Kidney epithelial cell (primary cell): ENCODE measurements at regions not wholly inside any gene's neighbourhood (a gene's known extent, or its start where the extent isn't known, plus 50 kb on each side); places are given as distances from the start of the nearest gene placed in this dataset.

ENCODE experiments used
- DNase-seq: peaks from one replicate; pipeline ENCODE4 v3.0.0-alpha.2; 2010; ENCODE audit warnings: low read depth
- H3K27me3 ChIP-seq: 2 replicates; pipeline ENCODE4 v1.6.0; 2011; ENCODE audit warnings: low read length; ENCODE audit not compliant: control insufficient read depth, insufficient read depth
- H3K36me3 ChIP-seq: 2 replicates; pipeline ENCODE4 v1.5.1; 2011; ENCODE audit warnings: low read length; ENCODE audit not compliant: control insufficient read depth, insufficient read depth
- H3K4me3 ChIP-seq: 2 replicates; pipeline ENCODE4 v1.5.1; 2011; ENCODE audit warnings: low read depth, mild to moderate bottlenecking, control low read depth, low read length
- TF ChIP-seq, protein P1 (sequence below): IDR thresholded peaks from 2 replicates; pipeline ENCODE4 v1.5.1; 2011; ENCODE audit warnings: mild to moderate bottlenecking, moderate library complexity, low read length, control low read depth, inconsistent platforms; ENCODE audit not compliant: insufficient read depth, poor library complexity, severe bottlenecking

DNA sequence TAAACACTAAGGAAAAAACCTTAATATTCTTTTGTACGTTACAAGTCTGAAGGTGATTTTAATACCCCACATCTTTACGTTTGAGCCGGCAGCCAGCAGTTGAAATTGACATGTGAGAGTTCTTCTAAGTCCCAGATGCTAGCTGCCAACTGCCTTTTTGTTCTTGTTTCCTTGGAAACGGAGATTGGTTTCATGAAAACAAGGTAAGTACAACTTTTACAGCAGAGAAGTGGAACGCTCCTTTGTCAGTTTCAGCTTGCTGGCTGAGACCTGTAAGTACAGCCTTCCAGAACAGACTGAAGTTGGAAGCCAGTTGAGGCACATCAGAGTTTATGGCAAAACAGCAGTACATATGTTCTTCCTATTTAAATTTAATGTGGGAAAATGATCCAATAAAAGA, 1018.4 kb upstream of the ARRDC3 start:
- TF ChIP-seq, protein P1, sequence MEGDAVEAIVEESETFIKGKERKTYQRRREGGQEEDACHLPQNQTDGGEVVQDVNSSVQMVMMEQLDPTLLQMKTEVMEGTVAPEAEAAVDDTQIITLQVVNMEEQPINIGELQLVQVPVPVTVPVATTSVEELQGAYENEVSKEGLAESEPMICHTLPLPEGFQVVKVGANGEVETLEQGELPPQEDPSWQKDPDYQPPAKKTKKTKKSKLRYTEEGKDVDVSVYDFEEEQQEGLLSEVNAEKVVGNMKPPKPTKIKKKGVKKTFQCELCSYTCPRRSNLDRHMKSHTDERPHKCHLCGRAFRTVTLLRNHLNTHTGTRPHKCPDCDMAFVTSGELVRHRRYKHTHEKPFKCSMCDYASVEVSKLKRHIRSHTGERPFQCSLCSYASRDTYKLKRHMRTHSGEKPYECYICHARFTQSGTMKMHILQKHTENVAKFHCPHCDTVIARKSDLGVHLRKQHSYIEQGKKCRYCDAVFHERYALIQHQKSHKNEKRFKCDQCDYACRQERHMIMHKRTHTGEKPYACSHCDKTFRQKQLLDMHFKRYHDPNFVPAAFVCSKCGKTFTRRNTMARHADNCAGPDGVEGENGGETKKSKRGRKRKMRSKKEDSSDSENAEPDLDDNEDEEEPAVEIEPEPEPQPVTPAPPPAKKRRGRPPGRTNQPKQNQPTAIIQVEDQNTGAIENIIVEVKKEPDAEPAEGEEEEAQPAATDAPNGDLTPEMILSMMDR: no peak

DNA sequence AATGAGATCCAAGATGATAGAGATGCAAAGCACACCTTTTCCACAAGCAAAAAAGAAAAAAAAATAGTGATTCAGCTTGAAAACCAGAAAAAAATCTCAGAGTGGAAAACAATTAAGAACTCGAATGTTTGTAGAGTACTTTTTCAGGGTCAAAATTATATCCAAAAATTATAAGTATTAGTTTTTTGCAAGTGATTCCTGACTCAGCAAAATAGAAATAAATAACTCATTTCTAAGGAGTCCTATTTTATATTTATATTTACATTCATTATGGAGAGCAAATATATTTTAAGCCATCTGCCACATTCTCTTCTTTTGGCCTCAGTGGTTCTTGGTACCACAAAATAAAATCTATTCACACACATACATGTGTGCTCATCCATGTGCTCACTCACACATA, 1011.8 kb upstream of the ARRDC3 start:
- Histone ChIP-seq H3K4me3 (no peak overlapping the region), H3K36me3 (no peaks in the 10 kb centered on the region), H3K27me3 (no peaks in the 10 kb centered on the region)
- TF ChIP-seq, protein P1: no peak
- no peak for DNase-seq

More for the DNA sequence above, 1018.4 kb upstream of the ARRDC3 start:
- no peaks in the 10 kb centered on the region for H3K27me3 ChIP-seq
- no peaks in the 10 kb centered on the region for H3K36me3 ChIP-seq
- DNase-seq: peak; percentile 14
- no peak overlapping the region for H3K4me3 ChIP-seq

DNA sequence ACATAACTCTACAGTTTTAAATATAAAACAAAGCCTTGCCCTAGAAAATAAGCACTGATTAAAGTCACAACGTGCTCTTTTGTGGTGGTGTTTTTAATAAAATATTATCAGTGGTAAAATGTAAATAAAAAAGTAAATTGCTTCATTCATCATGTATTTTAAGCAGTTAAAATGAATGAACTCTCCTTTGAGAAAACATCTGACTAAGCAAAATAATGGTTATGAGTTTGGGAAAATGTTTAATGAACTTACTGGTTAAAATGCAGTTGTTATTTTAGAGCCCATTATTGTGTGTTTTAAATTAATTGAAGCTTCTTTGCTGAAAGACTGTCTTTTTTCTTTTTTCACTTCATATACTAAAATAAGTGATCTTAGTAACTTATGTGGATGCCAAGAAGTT, 1007.5 kb upstream of the ARRDC3 start:
- TF ChIP-seq, protein P1: no peak
- no peak overlapping the region for H3K4me3 ChIP-seq
- no peaks in the 10 kb centered on the region for H3K27me3 ChIP-seq
- no peak for DNase-seq
- H3K36me3 ChIP-seq: no peaks in the 10 kb centered on the region

DNA sequence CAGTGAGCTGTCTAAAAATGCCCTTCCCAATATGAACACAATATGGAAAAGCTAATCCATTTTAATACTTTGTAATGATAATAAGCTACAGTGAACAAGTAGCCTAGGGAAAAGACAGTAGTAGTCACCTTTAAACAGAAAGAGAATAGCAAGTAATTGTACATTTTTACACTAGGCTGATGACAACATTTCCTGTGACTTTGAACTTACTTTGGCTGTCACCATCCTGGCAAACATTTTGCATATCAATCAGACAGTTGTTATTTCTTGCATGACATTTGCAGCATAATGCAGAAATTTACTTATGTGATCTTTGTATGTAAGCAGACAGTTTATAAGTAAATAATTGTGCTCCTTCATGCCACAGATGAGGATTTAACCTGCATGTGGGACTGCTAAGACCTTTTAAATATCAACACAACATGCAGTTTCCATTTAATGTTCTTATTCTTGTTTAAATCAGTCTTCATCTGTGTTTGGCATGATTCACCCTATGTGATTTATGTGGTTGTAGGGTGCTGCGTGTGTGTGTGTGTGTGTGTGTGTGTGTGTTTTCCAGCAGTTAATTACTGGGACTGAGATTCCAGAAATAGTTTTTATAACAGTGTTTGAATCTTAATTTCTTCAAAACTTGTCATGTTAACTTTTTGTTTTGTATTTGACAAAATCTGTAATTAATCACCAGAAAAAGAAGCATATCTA, 997.1 kb upstream of the ARRDC3 start:
- TF ChIP-seq, protein P1: no peak
- no peaks in the 10 kb centered on the region for H3K36me3 ChIP-seq
- no peak for DNase-seq
- H3K4me3 ChIP-seq: no peak overlapping the region
- no peaks in the 10 kb centered on the region for H3K27me3 ChIP-seq

DNA sequence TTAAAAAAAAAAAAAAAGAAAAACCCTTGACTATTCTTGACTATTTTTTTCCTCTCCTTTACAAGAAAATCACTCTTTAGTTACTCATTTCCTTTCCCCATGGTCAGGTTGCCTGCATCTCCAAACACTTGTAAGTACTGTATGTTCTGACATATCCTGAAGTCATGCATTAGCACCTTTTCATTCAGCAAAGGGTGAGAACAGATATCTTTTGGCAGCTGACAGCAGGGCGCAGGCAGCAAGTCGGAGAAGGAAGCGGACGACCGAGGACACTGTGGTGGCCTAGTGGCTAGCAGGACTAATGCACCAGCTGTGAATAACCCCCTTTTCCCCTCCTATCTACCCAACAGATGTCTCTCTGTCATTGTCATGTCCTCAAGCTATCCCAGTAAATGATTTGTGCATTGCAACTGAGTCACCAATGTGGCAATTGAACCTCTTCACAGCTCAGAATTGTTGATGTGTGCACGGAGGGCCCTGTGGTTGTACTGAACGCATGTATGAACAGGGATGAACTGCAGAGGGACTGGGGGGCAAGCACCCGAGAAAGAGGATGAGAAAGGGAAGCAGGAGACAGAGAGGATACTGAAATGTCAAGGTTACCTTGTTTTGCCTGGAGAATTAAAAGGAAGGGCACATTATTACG, 996.0 kb upstream of the ARRDC3 start:
- Histone ChIP-seq H3K36me3 (no peaks in the 10 kb centered on the region), H3K27me3 (no peaks in the 10 kb centered on the region), H3K4me3 (no peak overlapping the region)
- DNase-seq: peak; percentile 32
- TF ChIP-seq, protein P1: no peak

DNA sequence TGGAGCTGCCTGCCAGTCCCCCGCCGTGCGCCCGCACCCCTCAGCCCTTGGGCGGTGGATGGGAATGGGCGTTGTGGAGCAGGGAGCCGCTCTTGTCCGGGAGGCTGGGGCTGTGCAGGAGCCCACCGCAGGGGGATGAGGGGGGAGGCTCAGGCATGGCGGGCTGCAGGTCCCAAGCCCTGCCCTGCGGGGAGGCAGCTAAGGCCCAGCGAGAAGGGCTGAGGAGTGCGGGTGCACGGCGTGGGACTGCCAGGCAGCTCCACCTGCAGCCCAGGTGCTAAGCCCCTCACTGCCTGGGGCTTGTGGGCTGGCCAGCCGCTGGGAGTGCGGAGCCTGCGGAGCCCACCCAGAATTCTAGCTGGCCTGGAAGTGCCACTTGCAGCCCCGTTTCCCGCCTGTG, 991.7 kb upstream of the ARRDC3 start:
- Histone ChIP-seq H3K36me3 (no peaks in the 10 kb centered on the region), H3K4me3 (no peak overlapping the region), H3K27me3 (no peaks in the 10 kb centered on the region)
- TF ChIP-seq, protein P1: no peak
- DNase-seq: no peak
